Left lobe of liver (tissue), 2 donors: ENCODE measurements at regions not wholly inside any gene's neighbourhood (a gene's known extent, or its start where the extent isn't known, plus 50 kb on each side); places are given as distances from the start of the nearest gene placed in this dataset.
A peak's percentile ranks its signal among the peaks of the same experiment; 100 is the strongest.

Experiments used
- ATAC-seq: fragments of 200-7000 bp; cut with Tn5 transposase; one replicate; pipeline ENCODE4 v1.9.1; 2020; ENCODE audit warnings: mild to moderate bottlenecking, moderate library complexity
- DNase-seq: peaks from one replicate; pipeline ENCODE4 v3.0.0-alpha.2; 2020; ENCODE audit warnings: low spot score
- donor health status: DM: no; HTN: no; CAD: no; lungs with moderate emphysema.
- donor health status: DM: no; HTN: yes; CAD: no.

DNA sequence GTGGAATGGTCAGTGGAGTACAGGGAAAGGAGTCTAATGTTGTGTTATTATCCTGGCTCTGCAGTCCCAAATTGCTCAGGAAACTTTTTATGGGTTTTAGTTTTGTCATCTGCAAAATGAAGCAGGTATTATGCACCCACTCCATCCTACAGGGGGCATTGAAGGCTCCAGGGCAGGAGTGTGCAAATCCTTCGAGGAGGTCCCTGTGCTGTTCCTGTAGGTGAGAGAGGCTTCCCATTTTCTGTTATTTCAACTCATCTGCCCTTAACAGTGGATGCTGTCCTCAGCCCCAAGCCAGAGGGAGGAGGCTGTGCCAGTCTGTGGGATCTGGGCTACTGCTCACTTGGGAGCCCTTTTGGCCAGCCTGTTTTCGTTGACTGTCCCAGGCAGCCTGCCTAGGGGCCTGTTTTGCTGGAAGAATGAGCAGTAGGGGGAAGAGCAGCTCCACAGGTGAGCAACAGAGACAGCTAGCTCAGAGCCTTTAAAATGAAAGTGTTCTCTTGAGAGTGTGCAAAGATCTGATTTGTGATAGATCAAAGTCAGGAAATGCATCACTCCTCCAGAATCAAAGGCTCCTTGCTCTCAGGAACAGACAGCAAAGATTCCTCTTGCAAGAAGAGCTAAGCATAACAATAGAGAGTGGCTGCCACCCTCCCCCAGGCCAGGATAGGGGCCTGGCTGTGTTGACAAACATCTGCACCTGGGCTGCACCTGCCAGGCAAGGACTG lies 317.6 kb upstream of the PROX1 start:
- DNase-seq (peak; percentile 67), ATAC-seq (peak; percentile 94)

DNA sequence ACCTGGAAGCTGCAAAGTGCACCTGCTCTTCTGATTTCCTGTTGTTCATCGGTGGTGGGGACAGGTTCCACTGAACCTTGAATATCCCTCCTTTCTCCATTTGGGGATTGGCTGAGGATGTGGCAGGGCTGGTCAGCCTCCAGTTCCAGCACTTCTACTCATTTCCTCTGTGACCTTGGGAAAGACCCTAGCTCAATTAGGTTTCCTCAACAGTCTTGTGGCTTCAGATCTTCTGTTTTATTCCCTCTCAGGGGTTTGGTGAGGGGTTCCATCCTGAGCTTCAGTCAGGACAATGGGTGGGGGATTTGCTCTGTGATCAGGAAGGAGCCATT lies 317.1 kb upstream of the PROX1 start:
- ATAC-seq (no peak), DNase-seq (no peak)

DNA sequence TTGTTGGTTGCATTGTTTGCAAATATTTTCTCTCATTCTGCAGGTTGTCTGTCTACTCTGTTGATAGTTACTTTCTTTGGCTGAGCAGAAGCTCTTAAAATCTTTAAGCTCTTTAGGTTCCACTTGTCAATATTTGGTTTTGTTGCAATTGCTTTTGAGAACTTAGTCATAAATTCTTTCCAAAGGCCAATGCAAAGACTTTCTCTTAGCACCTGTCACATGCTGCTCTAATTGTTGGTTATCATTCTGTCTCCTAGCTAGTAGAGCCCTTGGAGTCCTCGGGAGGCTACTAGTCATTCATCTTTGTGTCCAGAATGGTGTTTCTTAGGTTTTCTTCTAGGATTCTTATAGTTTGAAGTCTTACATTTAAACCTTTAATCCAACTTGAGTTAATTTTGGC lies 312.7 kb upstream of the PROX1 start:
- DNase-seq (no peak), ATAC-seq (no peak)

DNA sequence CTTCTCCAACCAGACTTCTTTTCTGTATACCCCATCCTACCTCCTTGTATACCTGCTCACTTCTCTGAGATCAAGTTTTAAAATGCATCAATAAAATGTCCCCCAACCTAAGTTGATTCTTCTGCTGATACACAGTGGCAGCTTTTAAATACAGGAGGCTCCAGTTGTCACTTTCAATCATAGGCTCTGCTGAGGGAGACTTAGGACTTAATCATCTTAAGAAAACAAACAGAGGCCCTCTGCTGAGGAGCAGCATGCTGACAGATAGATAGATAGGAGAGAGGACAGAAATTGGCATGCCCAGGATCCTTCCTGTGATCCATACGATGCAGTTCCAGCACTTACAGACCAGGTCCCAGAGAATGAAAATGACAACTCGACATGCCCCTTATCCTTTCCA lies 311.0 kb upstream of the PROX1 start:
- DNase-seq (no peak), ATAC-seq (no peak)

DNA sequence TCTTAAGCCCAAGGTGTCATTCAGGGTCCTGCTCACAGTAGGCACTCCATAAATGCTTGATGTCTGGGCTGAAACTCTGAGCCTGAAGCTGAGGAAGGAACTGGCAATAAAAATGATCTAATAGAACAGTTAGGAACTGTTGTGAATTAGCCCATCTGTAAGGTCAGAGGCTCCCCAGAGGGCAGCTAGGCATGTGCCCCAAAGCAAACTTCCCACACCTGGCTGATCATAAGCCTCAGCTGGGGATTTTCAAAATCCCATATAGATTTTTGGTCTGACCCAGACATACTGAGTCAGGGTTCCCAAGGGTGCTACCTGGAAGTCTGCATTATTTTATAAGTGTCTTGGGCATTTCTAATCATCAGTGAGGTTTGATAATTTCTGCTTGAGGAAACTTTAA lies 309.4 kb upstream of the PROX1 start:
- ATAC-seq, result peak; percentile 51
- no peak for DNase-seq

DNA sequence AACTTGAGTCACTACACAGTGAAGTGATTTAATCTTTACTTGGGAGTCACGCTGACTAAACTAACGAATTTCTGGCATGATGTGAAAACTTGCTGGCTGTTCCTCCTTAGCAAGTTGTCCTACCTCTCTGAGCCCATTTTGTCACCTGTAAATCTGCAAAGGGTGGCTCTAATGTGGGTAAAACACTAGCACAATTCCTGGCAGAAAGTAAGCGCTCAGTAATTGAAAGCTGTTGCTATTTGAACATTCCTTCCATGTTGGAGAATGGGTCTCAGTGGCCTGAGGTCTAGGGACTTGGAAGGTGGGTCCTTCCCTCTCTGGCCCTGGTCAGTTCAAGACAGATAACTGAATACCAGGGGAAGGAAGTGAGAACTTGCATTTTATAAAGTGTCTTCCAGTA lies 309.0 kb upstream of the PROX1 start:
- peak; percentile 42 for ATAC-seq
- no peak for DNase-seq

DNA sequence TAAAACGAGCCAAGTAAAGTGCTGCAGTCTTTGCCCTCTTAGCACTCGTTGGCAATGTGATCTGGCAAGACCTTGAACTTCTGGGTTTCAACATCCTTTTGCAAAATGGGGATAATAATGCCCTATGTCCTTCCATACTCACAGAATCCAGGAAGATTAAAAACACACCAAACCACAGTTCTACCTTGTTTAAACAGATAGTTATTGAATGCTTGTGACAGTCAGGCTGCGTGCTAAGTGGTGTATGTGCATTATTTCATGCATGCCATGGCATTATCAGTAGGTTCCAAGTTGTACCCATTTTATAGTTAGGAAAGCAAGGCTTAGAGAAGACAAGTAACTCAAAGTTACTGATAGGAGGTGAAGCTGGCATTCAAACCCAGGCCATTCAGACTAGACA lies 308.6 kb upstream of the PROX1 start:
- DNase-seq, result peak; percentile 65

DNA sequence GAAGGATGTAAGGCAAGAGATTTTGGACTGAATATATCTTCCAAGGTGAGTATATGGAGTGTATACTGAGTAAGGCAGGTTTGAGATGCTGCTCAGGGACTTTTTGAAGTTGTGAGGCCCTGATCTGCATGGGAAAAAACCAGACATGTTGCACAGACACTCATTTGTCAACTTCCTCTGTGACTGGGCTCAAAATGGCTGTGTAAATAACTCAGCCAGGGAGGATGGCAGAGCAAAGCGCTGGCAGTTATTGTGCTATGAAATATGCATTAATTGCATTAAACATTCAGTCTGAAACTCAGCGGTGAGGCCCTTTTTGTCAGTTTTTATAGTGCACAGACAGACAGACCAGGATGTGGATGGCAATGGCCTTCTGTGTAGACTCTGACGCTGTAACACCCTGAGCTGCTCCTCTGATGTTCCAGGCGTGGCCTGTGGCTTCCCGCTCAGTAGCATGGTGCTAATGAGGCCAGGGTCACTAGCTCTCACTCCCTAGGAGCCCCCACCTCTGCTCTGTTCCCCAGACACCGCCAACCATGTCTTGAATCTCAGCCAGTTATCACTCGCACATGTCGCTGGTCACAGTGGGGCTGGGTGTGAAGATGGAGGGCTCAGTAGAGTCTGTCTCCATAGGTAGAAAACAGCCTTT lies 307.0 kb upstream of the PROX1 start:
- no peak for DNase-seq

More for the DNA sequence above, 308.6 kb upstream of the PROX1 start:
- ATAC-seq, result peak; percentile 89

DNA sequence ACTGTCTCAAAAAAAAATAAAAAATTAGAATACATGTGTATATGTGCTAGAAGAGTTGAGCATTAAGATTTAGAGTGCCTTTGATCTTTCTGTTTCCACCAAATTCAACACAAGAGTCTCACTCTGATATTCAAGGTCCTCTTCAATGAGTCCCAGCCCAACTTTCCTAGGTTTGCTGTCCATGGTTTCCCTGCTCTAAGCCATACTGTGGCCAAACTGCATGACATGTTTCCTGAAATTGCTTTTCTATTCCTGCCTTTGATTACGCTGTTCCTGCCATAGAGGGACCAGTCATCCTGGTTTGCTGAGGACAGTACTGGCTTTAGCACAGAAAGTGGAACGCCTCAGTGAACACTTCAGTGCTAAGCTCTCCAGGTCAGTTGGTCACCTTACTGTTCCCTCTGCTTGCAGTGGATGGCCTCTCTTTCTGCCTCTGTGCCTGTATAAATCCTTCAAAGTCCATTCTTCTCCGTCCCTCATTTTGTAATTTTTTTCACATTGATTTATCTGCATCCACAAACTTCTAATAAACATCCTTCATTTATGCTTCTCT lies 305.9 kb upstream of the PROX1 start:
- ATAC-seq (no peak), DNase-seq (no peak)

More for the DNA sequence above, 307.0 kb upstream of the PROX1 start:
- no peak for ATAC-seq

DNA sequence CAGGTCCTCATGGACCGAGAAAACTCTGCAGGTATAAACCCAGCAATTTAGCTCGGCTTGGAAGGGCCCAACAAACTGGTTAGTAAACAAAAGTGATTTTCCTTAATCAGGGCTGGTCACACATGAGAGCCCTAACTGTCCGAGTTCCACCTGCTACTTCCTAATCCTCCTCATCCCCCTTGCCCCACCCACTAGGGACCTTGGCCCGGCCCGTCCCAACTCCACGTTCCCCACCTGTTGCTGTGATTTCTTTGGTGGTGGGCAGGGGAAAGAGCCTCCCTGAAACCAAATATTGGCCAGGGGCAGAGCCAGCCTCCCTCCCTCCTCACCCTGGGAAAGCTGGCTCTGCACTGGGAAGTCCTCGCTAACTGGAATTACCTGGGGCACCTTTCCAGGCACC lies 304.2 kb upstream of the PROX1 start:
- DNase-seq, result no peak
- no peak for ATAC-seq

DNA sequence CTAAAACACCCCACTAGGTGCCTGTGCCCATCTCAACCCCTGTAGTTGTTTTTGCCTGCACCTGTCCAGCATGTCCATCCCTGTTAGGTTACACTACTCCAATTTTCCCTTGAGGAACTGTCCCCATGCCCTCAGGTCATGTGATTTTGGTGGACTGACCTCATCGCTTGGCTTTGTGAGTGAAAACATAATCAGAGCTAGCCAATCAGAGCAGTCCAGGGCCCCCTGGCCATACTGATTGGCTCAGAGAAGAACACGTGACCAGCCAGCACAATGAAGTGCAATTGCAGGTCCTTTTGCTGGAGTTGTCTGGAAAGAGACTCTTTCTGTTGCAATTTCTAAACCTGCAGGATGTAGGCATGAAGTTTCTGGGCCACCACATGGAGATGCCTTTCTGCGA lies 303.3 kb upstream of the PROX1 start:
- no peak for DNase-seq
- ATAC-seq, result no peak

DNA sequence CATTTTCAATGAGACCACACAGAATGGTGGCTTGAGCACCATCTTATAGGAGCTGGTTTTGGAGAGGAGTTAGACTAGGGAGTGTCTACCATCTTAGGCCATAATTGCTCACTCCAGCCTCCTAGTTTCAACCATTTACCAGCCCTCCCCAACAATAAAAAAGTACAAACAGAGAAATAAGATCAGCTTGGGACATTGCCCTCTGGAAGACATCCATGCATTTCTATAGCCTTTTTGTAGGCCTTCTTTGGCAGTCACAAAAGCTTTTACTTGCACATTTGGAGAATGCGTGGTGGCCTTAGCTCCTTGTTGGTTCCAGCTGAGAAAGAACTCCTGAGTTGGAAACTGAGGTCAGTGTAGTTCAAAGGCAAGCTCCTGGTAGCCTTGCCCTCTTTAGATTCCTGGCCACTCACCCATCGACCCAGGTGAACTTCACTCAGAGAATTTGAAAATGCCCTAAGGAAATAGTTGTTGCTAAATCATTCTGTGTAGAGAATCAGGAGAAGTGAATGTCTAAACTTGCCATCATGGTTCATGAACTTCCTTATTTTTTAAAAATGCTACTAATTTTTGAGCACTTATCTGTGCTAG lies 301.7 kb upstream of the PROX1 start:
- ATAC-seq, result peak; percentile 57
- DNase-seq, result no peak

DNA sequence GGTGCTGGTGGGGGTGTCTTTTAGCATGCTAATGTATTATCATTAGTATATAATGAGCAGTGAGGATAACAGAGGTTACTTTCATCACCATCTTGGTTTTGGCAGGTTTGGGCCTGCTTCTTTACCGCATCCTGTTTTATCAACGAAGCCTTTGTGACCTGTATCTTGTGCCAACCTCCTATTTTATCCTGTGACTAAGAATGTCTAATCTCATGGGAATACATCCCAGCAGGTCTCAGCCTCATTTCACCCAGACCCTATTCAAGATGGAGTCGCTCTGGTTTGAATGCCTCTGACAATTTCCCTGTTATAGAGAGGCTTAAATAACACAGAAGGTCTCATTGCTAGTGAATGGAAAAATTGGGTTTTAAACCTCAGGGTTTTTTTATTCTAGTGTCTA lies 300.8 kb upstream of the PROX1 start:
- ATAC-seq (no peak), DNase-seq (no peak)

DNA sequence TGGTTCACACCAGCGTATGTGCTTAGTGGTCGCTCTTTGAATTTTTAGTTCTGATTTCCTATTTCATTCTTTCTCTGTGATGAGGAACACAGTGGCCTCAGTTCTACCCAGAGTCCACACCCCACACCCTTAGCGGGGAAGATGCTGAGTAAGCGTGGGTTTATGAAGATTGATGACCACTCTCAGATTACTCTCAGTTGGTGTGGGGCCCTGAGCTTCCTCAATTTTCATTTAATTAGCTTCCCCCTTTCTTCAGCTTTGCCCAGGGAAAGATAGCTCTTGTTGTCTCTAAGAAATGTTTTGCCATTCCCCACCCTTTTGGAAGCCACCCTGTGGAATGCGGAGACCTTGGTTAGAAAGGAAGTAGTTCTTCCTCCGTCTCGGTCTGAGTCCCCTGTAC lies 299.9 kb upstream of the PROX1 start:
- no peak for DNase-seq
- no peak for ATAC-seq

DNA sequence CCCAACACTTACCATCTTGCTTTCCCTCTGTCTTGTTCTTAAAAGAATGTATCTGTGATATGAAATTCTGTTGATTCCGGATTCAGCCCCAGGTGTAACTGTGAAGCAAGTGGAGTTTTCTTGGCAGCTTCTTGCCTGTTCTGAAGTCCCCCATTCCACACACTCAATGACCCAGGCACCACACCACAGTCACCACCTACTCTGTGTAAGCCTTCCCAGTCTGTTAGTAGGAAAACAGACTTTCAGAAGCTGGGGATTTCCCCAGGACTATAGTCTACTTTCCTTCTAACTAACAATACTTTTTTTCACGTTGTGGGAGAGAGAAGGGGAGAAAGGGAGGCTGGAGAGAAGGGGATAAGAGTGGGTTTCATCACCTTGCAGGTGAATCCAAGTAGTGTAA lies 299.1 kb upstream of the PROX1 start:
- no peak for ATAC-seq

DNA sequence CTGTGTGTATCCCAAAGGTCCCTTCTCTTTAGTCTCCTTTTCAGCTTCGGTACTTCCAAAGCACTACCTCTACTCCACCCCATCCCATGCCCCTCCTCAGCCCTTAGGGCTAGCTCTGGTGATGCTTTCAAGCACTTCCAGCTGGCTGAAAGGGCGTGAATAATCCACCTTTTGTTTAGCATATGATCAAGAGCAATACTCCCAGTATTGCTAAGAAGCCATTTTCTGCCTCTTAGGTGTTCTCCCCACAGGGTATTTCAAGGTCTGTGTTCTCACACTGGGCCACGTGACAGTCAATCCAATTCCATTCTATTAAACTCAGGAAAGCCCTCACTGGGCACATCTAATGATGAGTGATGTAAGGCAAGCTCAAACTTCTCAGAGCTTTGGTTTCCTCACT lies 298.5 kb upstream of the PROX1 start:
- no peak for ATAC-seq
- no peak for DNase-seq

More for the DNA sequence above, 299.1 kb upstream of the PROX1 start:
- DNase-seq, result no peak

DNA sequence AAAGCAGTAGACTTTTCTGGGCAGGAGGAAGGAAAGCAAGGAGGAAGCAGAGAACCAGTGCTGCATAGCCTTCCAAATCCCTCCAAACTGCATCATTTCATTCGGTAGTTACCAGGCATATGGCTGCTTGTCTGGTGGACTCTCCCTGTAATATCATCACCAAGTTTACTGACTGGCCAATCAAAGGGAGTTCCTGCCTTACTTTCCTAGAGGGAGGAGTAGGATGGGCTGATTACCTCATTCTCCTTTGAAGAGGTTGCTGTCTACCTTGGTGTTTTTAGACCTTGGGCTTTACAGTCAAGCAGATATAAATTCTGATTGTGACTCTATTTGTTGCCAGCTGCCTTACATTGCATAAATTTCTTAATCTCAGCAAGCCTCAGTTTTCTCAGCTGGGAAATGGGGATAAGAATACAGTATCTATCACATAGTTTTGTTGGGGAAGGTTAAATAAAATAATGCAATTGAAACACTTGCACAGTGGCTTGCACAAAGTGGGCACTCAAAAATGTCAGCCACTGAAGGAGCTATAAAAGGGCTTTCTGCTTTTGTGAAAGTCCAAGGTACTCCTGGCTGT lies 297.3 kb upstream of the PROX1 start:
- no peak for ATAC-seq

DNA sequence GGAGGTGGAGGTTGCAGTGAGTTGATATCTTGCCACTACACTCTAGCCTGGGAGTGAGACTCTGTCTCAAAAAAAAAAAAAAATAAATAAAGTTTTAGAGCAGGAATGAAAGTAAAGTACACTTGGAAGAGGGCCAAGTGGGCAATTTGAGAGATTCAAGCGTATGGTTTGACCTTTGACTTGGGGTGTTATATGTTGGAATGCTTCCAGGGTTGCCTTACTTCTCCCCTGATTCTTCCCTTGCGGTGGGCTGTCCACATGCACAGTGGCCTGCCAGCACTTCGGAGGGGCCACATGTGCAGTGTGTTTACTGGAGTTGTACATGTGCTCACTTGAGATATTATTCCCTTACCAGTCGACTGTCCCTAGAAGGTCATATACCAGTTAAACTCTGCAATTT lies 295.5 kb upstream of the PROX1 start:
- ATAC-seq (peak; percentile 51), DNase-seq (no peak)

More for the DNA sequence above, 297.3 kb upstream of the PROX1 start:
- no peak for DNase-seq

DNA sequence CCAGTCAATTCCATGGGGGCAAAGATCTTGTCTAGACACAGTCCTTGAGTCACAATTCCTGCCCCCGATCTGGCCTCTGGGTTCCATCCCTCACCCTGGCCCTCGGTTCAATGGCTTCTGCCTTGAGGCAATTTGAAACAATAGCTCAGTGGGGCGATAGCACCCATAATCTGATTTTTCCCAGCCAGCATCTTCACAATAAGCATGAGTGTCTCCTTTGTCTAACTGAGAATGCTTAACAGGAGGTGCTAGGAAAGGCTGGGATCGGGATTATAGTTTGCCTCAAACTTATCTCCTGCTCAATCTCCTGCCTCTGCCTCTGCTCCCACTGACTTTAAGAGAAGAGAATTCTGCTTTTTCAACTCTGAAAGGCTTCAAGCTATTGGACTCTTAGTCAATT lies 293.9 kb upstream of the PROX1 start:
- no peak for DNase-seq
- no peak for ATAC-seq

DNA sequence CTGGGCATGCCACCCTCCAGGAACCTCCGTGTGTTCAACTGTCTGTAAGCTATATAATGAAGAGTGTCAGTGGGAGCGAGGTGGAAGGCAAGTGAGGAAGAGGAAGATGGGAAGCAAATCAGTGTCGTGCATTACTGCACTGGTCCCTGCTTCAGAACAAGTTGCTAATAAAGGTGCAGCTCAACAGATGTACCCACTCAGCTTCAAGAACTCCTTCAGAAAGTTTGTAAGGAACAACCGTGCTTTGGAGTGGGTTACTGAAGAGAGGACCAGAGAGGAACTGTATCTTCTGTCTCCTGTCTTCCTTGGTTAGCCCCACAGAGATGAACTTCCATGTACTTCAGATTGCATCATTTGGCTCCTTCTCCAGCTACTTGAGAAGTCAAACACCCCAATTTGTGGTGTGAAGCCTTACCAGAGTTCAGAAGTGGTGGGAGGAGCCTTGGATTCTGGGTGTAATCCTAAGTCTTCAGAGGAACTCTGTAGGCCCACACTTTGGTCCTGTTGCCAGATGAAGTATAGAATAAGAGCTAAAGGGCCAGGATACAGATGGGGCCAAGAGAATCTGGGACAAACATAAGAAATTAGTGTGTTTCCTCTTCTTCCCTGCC lies 290.5 kb upstream of the PROX1 start:
- no peak for ATAC-seq
- no peak for DNase-seq

DNA sequence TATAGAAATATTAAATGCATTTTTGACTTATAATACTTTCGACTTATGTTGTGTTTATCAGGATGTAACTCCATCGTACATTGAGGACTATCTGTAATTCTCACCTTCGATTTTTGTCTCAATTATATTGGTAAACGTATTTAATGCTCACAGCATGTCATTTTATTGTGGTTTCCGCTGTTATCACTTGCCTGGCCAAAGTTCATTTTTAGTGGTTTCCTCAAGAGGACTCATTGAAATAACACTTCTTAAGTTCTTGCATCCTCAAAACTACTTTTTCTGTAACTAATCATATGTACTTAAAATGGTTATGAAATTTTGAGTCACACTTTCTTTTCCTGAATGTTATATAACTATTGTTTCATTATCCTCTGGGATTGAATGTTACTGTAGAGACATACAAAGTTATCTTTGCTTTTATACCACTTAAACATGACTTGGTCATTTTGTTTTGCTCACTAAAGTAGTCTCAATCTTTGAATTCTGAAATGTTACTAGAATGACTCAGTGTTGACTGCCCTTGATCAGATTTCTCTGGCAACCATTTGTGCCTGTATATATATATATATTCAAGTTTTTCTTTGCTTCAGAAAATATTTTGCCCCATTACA lies 289.6 kb upstream of the PROX1 start:
- DNase-seq (no peak), ATAC-seq (no peak)
